ENCODE measurements at regions not wholly inside any gene's neighbourhood (a gene's known extent, or its start where the extent isn't known, plus 50 kb on each side); places are given as distances from the start of the nearest gene placed in this dataset.

GRCh38 chrX:7654316-7654715, 188.7 kb upstream of the VCX start:
- no peaks in the 10 kb centered on the region for H3K27me3 ChIP-seq (replicated peaks in 1 of 2; ENCODE audit: control insufficient read depth in 2 of 2, extremely low read depth in 1 of 2, insufficient read depth in 2 of 2, low read length in 1 of 2)
- no peak overlapping the region for H3K27ac ChIP-seq (ENCODE audit: low read length)
- ChIA-PET CTCF (no interaction called here), POLR2A (no interaction called here)
- no peak overlapping the region for H3K4me3 ChIP-seq (ENCODE audit: control insufficient read depth in 1 of 2, extremely low read depth in 1 of 2, low read length in 1 of 2)
- no peak overlapping the region for H3K27ac Mint-ChIP-seq
- peaks cover 11 to 16% (median 12%) of the 10 kb centered on the region in 3 donors for H3K9me3 Mint-ChIP-seq
- no peaks in the 10 kb centered on the region for H3K27me3 Mint-ChIP-seq
- DNase-seq (no peak), ATAC-seq (replicated peaks in 1 of 4) (no peak)
- no CpG with 5 or more reads among the region's 5 CpGs for WGBS (ENCODE audit: insufficient coverage)
- no peaks in the 10 kb centered on the region for H3K4me1 Mint-ChIP-seq
- no peaks in the 10 kb centered on the region for H3K4me1 ChIP-seq (ENCODE audit: control insufficient read depth in 1 of 2, extremely low read depth in 1 of 2, insufficient read depth in 2 of 2, low read length in 2 of 2)
- H3K36me3 ChIP-seq (ENCODE audit: control insufficient read depth in 2 of 2, extremely low read depth in 1 of 2, insufficient read depth in 1 of 2, low read length in 1 of 2) = no peaks in the 10 kb centered on the region
- H3K4me3 Mint-ChIP-seq = no peak overlapping the region
- H3K36me3 Mint-ChIP-seq = no peaks in the 10 kb centered on the region
- no peaks in the 10 kb centered on the region for H3K9me3 ChIP-seq

- no peak overlapping the region for H3K4me3 ChIP-seq (ENCODE audit: control insufficient read depth in 1 of 2, extremely low read depth in 1 of 2, low read length in 1 of 2)
- H3K4me1 ChIP-seq (ENCODE audit: control insufficient read depth in 1 of 2, extremely low read depth in 1 of 2, insufficient read depth in 2 of 2, low read length in 2 of 2) = no peaks in the 10 kb centered on the region
- peaks cover 2 to 6% (median 3%) of the 10 kb centered on the region in 3 donors for H3K9me3 Mint-ChIP-seq
- H3K36me3 ChIP-seq (ENCODE audit: control insufficient read depth in 2 of 2, extremely low read depth in 1 of 2, insufficient read depth in 1 of 2, low read length in 1 of 2) = no peaks in the 10 kb centered on the region
- no peaks in the 10 kb centered on the region for H3K36me3 Mint-ChIP-seq
- H3K27me3 ChIP-seq (replicated peaks in 1 of 2; ENCODE audit: control insufficient read depth in 2 of 2, extremely low read depth in 1 of 2, insufficient read depth in 2 of 2, low read length in 1 of 2) = no peaks in the 10 kb centered on the region
- no peak overlapping the region for H3K27ac ChIP-seq (ENCODE audit: low read length)
- H3K27me3 Mint-ChIP-seq = no peaks in the 10 kb centered on the region
- whole genome bisulfite sequencing (ENCODE audit: insufficient coverage) = no CpG with 5 or more reads among the region's 3 CpGs
- DNase-seq (no peak), ATAC-seq (replicated peaks in 1 of 4) (no peak)
- H3K27ac Mint-ChIP-seq = no peak overlapping the region
- H3K9me3 ChIP-seq = no peaks in the 10 kb centered on the region
- H3K4me1 Mint-ChIP-seq = no peaks in the 10 kb centered on the region
- ChIA-PET CTCF (no interaction called here), POLR2A (no interaction called here)
- H3K4me3 Mint-ChIP-seq = no peak overlapping the region
Measured at GRCh38 chrX:7647831-7648230, 195.1 kb upstream of the VCX start.

DNA sequence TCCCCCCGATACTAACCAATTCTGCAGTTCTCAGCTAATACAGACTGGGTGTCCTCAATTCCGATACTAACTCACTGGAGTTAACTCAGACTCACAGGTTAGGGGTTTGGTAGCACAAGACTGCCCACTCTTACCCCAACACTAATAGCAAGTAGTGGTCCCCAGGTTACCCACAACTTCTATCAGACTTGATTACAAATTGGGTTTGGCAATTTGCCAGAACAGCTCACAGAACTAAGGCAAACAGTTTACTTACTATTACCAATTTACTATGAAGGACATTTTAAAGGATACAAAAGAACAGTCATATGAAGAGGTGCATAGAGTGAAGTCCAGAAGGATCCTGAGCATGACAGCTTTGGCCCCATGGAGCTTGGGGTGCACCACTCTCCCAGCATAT, 201.8 kb upstream of the VCX start:
- 83% methylated on average over 2 of the region's 2 CpGs for WGBS (ENCODE audit: insufficient coverage)
- H3K4me3 ChIP-seq (ENCODE audit: control insufficient read depth in 1 of 2, extremely low read depth in 1 of 2, low read length in 1 of 2) = no peak overlapping the region
- CTCF ChIA-PET = no interaction called here
- Mint-ChIP-seq H3K27me3 (no peaks in the 10 kb centered on the region), H3K4me3 (no peak overlapping the region), H3K36me3 (no peaks in the 10 kb centered on the region), H3K9me3 (peaks cover 3 to 6% (median 5%) of the 10 kb centered on the region in 3 donors), H3K27ac (no peak overlapping the region), H3K4me1 (no peaks in the 10 kb centered on the region)
- no peaks in the 10 kb centered on the region for H3K27me3 ChIP-seq (replicated peaks in 1 of 2; ENCODE audit: control insufficient read depth in 2 of 2, extremely low read depth in 1 of 2, insufficient read depth in 2 of 2, low read length in 1 of 2)
- no peaks in the 10 kb centered on the region for H3K36me3 ChIP-seq (ENCODE audit: control insufficient read depth in 2 of 2, extremely low read depth in 1 of 2, insufficient read depth in 1 of 2, low read length in 1 of 2)
- ATAC-seq (replicated peaks in 1 of 4) = no peak
- no peak for DNase-seq
- no peaks in the 10 kb centered on the region for H3K9me3 ChIP-seq
- H3K4me1 ChIP-seq (ENCODE audit: control insufficient read depth in 1 of 2, extremely low read depth in 1 of 2, insufficient read depth in 2 of 2, low read length in 2 of 2) = no peaks in the 10 kb centered on the region
- POLR2A ChIA-PET = no interaction called here
- no peak overlapping the region for H3K27ac ChIP-seq (ENCODE audit: low read length)

DNA sequence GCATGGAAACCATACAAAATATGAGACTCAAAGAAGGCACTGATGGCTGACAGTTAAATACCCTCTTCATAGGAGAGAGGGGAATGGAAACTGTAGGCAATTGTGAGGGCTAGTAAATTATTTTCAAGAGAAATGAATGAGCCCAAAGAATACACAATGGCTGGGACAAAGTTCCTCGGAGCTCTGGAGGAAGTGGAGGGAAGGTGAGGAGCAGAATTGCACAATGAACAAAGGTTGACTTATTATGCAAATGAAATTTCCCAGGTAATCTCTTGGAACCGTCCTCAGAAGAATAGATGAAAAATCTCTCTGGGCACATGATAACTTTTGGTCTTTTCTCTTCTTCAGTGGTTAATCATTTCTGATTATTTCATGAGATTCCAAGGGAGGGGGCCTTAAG, 202.6 kb upstream of the VCX start:
- no peak overlapping the region for H3K4me3 ChIP-seq (ENCODE audit: control insufficient read depth in 1 of 2, extremely low read depth in 1 of 2, low read length in 1 of 2)
- no peaks in the 10 kb centered on the region for H3K27me3 Mint-ChIP-seq

DNA sequence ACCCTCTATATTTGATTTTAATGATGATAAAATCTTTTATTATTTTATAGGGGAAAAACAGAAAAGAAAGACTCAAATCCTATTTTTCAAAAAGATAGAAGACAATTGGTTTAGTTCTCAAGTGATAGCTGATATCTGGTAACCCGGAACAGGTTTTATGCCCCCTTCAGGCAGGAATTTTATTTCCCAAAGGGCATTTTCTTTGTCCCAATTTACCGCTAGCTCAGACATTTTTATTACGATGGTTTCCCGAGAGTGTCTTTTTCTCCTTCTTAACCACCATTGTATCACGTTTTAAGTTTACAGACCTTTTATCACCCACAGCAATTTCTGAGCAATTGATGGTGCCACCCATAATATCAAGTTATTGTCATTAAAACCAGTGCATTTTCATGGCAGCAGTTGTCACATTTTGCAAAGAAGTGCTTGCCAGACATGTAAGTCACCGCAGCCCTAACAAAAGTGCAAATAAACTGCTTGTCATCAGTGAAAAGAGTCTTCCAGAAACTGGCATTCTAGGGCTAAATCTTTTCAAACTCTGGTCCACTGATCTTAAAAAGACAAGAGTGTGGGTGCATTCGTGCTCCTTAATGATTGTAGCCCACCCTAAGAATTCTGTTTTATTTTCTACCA, 204.8 kb upstream of the VCX start:
- ATAC-seq (replicated peaks in 1 of 4) = no peak
- Mint-ChIP-seq H3K27me3 (no peaks in the 10 kb centered on the region), H3K4me1 (no peaks in the 10 kb centered on the region), H3K4me3 (no peak overlapping the region), H3K9me3 (peaks cover 3 to 7% (median 5%) of the 10 kb centered on the region in 3 donors), H3K36me3 (no peaks in the 10 kb centered on the region), H3K27ac (no peak overlapping the region)
- WGBS (ENCODE audit: insufficient coverage) = 100% methylated on average over 1 of the region's 7 CpGs
- H3K4me3 ChIP-seq (ENCODE audit: control insufficient read depth in 1 of 2, extremely low read depth in 1 of 2, low read length in 1 of 2) = no peak overlapping the region
- POLR2A ChIA-PET = no interaction called here
- CTCF ChIA-PET = no interaction called here
- no peaks in the 10 kb centered on the region for H3K36me3 ChIP-seq (ENCODE audit: control insufficient read depth in 2 of 2, extremely low read depth in 1 of 2, insufficient read depth in 1 of 2, low read length in 1 of 2)
- H3K27ac ChIP-seq (ENCODE audit: low read length) = no peak overlapping the region
- H3K9me3 ChIP-seq = no peaks in the 10 kb centered on the region
- no peaks in the 10 kb centered on the region for H3K4me1 ChIP-seq (ENCODE audit: control insufficient read depth in 1 of 2, extremely low read depth in 1 of 2, insufficient read depth in 2 of 2, low read length in 2 of 2)
- DNase-seq = no peak
- no peaks in the 10 kb centered on the region for H3K27me3 ChIP-seq (replicated peaks in 1 of 2; ENCODE audit: control insufficient read depth in 2 of 2, extremely low read depth in 1 of 2, insufficient read depth in 2 of 2, low read length in 1 of 2)

More for the DNA sequence above, 202.6 kb upstream of the VCX start:
- no peak overlapping the region for H3K27ac ChIP-seq (ENCODE audit: low read length)
- CTCF ChIA-PET = no interaction called here
- H3K27me3 ChIP-seq (replicated peaks in 1 of 2; ENCODE audit: control insufficient read depth in 2 of 2, extremely low read depth in 1 of 2, insufficient read depth in 2 of 2, low read length in 1 of 2) = no peaks in the 10 kb centered on the region
- DNase-seq = no peak
- no peaks in the 10 kb centered on the region for H3K4me1 ChIP-seq (ENCODE audit: control insufficient read depth in 1 of 2, extremely low read depth in 1 of 2, insufficient read depth in 2 of 2, low read length in 2 of 2)
- Mint-ChIP-seq H3K4me1 (no peaks in the 10 kb centered on the region), H3K9me3 (peaks cover 3 to 6% (median 5%) of the 10 kb centered on the region in 3 donors), H3K4me3 (no peak overlapping the region), H3K36me3 (no peaks in the 10 kb centered on the region), H3K27ac (no peak overlapping the region)
- H3K36me3 ChIP-seq (ENCODE audit: control insufficient read depth in 2 of 2, extremely low read depth in 1 of 2, insufficient read depth in 1 of 2, low read length in 1 of 2) = no peaks in the 10 kb centered on the region
- WGBS (ENCODE audit: insufficient coverage) = no CpG with 5 or more reads among the region's 2 CpGs
- ATAC-seq (replicated peaks in 1 of 4) = no peak
- H3K9me3 ChIP-seq = no peaks in the 10 kb centered on the region
- POLR2A ChIA-PET = interaction anchor here in 1 of 2 donors (0.6 kb wide), 1 partner anchor 1660 kb away, joined by 7 read pairs; no protein-coding TSS in a partner anchor

- CTCF ChIA-PET = no interaction called here
- no peak for ATAC-seq (replicated peaks in 1 of 4)
- H3K9me3 Mint-ChIP-seq = peaks cover 0 to 14% (median 4%) of the 10 kb centered on the region in 3 donors
- H3K27me3 Mint-ChIP-seq = no peaks in the 10 kb centered on the region
- H3K4me3 Mint-ChIP-seq = no peak overlapping the region
- POLR2A ChIA-PET = no interaction called here
- no peaks in the 10 kb centered on the region for H3K36me3 Mint-ChIP-seq
- Histone ChIP-seq H3K9me3 (no peaks in the 10 kb centered on the region), H3K4me1 (ENCODE audit: control insufficient read depth in 1 of 2, extremely low read depth in 1 of 2, insufficient read depth in 2 of 2, low read length in 2 of 2) (no peaks in the 10 kb centered on the region), H3K27ac (ENCODE audit: low read length) (no peak overlapping the region), H3K27me3 (replicated peaks in 1 of 2; ENCODE audit: control insufficient read depth in 2 of 2, extremely low read depth in 1 of 2, insufficient read depth in 2 of 2, low read length in 1 of 2) (no peaks in the 10 kb centered on the region), H3K36me3 (ENCODE audit: control insufficient read depth in 2 of 2, extremely low read depth in 1 of 2, insufficient read depth in 1 of 2, low read length in 1 of 2) (no peaks in the 10 kb centered on the region), H3K4me3 (ENCODE audit: control insufficient read depth in 1 of 2, extremely low read depth in 1 of 2, low read length in 1 of 2) (no peak overlapping the region)
- DNase-seq = no peak
- H3K27ac Mint-ChIP-seq = no peak overlapping the region
- H3K4me1 Mint-ChIP-seq = no peaks in the 10 kb centered on the region
- WGBS (ENCODE audit: insufficient coverage) = 60% methylated on average over 1 of the region's 3 CpGs
Measured at GRCh38 chrX:7637066-7637465, 205.9 kb upstream of the VCX start.

- Mint-ChIP-seq H3K36me3 (no peaks in the 10 kb centered on the region), H3K27ac (no peak overlapping the region)
- WGBS (ENCODE audit: insufficient coverage) = no CpG with 5 or more reads among the region's 3 CpGs
Measured at GRCh38 chrX:7635604-7636003, 207.4 kb upstream of the VCX start.

More at GRCh38 chrX:7635604-7636003, 207.4 kb upstream of the VCX start:
- Histone ChIP-seq H3K27ac (ENCODE audit: low read length) (no peak overlapping the region), H3K9me3 (no peaks in the 10 kb centered on the region), H3K4me1 (ENCODE audit: control insufficient read depth in 1 of 2, extremely low read depth in 1 of 2, insufficient read depth in 2 of 2, low read length in 2 of 2) (no peaks in the 10 kb centered on the region), H3K27me3 (replicated peaks in 1 of 2; ENCODE audit: control insufficient read depth in 2 of 2, extremely low read depth in 1 of 2, insufficient read depth in 2 of 2, low read length in 1 of 2) (no peaks in the 10 kb centered on the region), H3K36me3 (ENCODE audit: control insufficient read depth in 2 of 2, extremely low read depth in 1 of 2, insufficient read depth in 1 of 2, low read length in 1 of 2) (no peaks in the 10 kb centered on the region), H3K4me3 (ENCODE audit: control insufficient read depth in 1 of 2, extremely low read depth in 1 of 2, low read length in 1 of 2) (no peak overlapping the region)
- peaks cover 0 to 11% (median 9%) of the 10 kb centered on the region in 3 donors for H3K9me3 Mint-ChIP-seq
- DNase-seq (no peak), ATAC-seq (replicated peaks in 1 of 4) (no peak)
- no peaks in the 10 kb centered on the region for H3K27me3 Mint-ChIP-seq
- no peak overlapping the region for H3K4me3 Mint-ChIP-seq
- no peaks in the 10 kb centered on the region for H3K4me1 Mint-ChIP-seq
- CTCF ChIA-PET = no interaction called here
- POLR2A ChIA-PET = no interaction called here

Data from T-cell (primary cell).